Astrocyte (in vitro differentiated cells and primary cell): ENCODE measurements at regions not wholly inside any gene's neighbourhood (a gene's known extent, or its start where the extent isn't known, plus 50 kb on each side); places are given as distances from the start of the nearest gene placed in this dataset.

Source experiments
- DNase-seq: peaks from one replicate; pipeline ENCODE4 v3.0.0-alpha.2; 2010; ENCODE audit warnings: low read depth
- FAIRE-seq: peaks from 2 replicates; lab custom pipeline; 2011; peaks lifted over from hg19 to GRCh38; lab: Jason Lieb, UNC
- H2AFZ ChIP-seq: 2 replicates; pipeline ENCODE4 v1.6.0; 2012; ENCODE audit warnings: low read depth, low read length, inconsistent platforms
- H3K27ac ChIP-seq: 2 replicates; pipeline ENCODE4 v1.5.1; 2011; ENCODE audit warnings: low read depth, low read length, inconsistent platforms
- H3K27me3 ChIP-seq: 2 replicates; pipeline ENCODE4 v1.6.0; 2011; ENCODE audit warnings: low read length, inconsistent platforms; ENCODE audit not compliant: insufficient read depth
- H3K36me3 ChIP-seq: 2 replicates; pipeline ENCODE4 v1.5.1; 2011; ENCODE audit warnings: low read length, inconsistent platforms; ENCODE audit not compliant: insufficient read depth
- H3K4me1 ChIP-seq: 2 replicates; pipeline ENCODE4 v1.5.1; 2011; ENCODE audit warnings: low read length, inconsistent platforms; ENCODE audit not compliant: insufficient read depth
- H3K4me2 ChIP-seq: 2 replicates; pipeline ENCODE4 v1.6.0; 2012; ENCODE audit warnings: low read length, inconsistent platforms
- H3K4me3 ChIP-seq: 2 replicates; pipeline ENCODE4 v1.5.1; 2011; ENCODE audit warnings: low read depth, mild to moderate bottlenecking, low read length, inconsistent platforms; ENCODE audit not compliant: insufficient read depth
- H3K79me2 ChIP-seq: 2 replicates; pipeline ENCODE4 v1.6.0; 2012; ENCODE audit warnings: mild to moderate bottlenecking, low read length, inconsistent platforms; ENCODE audit not compliant: insufficient read depth
- H3K9ac ChIP-seq: 2 replicates; pipeline ENCODE4 v1.6.0; 2012; ENCODE audit warnings: mild to moderate bottlenecking, low read length, inconsistent platforms
- H3K9me3 ChIP-seq: 2 replicates; pipeline ENCODE4 v1.5.1; 2012; ENCODE audit warnings: low read depth, mild to moderate bottlenecking, low read length, inconsistent platforms; ENCODE audit not compliant: insufficient read depth
- H4K20me1 ChIP-seq: 2 replicates; pipeline ENCODE4 v1.6.0; 2012; ENCODE audit warnings: low read length, inconsistent platforms; ENCODE audit not compliant: insufficient read depth
- H3K27ac Mint-ChIP-seq: one replicate; pipeline ENCODE4 v1.8.0; 2021; ENCODE audit warnings: mild to moderate bottlenecking, mixed read lengths; ENCODE audit not compliant: unreplicated experiment
- H3K27me3 Mint-ChIP-seq: one replicate; pipeline ENCODE4 v1.8.0; 2021; ENCODE audit warnings: low read depth, mixed read lengths; ENCODE audit not compliant: unreplicated experiment
- H3K36me3 Mint-ChIP-seq: one replicate; pipeline ENCODE4 v1.8.0; 2021; ENCODE audit warnings: low read depth, mixed read lengths; ENCODE audit not compliant: unreplicated experiment
- H3K4me1 Mint-ChIP-seq: one replicate; pipeline ENCODE4 v1.8.0; 2021; ENCODE audit warnings: low read depth, mixed read lengths; ENCODE audit not compliant: unreplicated experiment
- H3K4me3 Mint-ChIP-seq: one replicate; pipeline ENCODE4 v1.8.0; 2021; ENCODE audit warnings: mild to moderate bottlenecking, moderate library complexity, mixed read lengths; ENCODE audit not compliant: unreplicated experiment
- H3K9me3 Mint-ChIP-seq: one replicate; pipeline ENCODE4 v1.8.0; 2021; ENCODE audit warnings: mild to moderate bottlenecking, mixed read lengths; ENCODE audit not compliant: unreplicated experiment
- EZH2 ChIP-seq: IDR thresholded peaks from 2 replicates; pipeline ENCODE4 v1.6.1; 2012; ENCODE audit warnings: mild to moderate bottlenecking, low read length, inconsistent platforms; ENCODE audit not compliant: insufficient read depth
- TF ChIP-seq, protein P1 (sequence below): IDR thresholded peaks from 2 replicates; pipeline ENCODE4 v1.5.1; 2011; ENCODE audit warnings: low read depth, mild to moderate bottlenecking, inconsistent platforms, low read length, moderate library complexity; ENCODE audit not compliant: insufficient read depth

DNA sequence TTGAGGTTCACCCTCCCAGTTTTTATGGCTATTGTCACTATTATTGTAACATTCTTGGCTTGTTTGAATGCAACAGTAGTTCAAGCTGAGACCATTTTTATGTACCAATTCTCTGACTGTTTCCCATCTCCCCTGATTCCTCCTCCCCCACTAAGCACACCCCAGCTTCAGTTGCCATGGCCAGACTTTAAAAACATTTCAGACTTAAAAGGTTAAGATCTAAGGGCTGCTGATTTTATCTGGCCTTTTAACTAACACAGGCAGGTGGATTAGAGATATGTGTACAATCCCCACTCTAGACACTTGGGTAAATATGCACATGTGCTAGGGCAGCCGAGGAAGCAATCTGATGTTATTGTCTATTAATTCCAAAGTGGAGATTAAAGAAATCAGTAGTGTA is 386.3 kb upstream of the NR2F2 start:
- H3K27ac ChIP-seq, result no peak overlapping the region
- H3K4me3 ChIP-seq, result no peak overlapping the region
- FAIRE-seq (no peak), DNase-seq (no peak)
- no peaks in the 10 kb centered on the region for H3K27me3 ChIP-seq
- H3K36me3 ChIP-seq, result no peaks in the 10 kb centered on the region
- no peaks in the 10 kb centered on the region for H3K4me1 ChIP-seq
- no peak overlapping the region for H3K4me2 ChIP-seq
- H3K27ac Mint-ChIP-seq, result no peak overlapping the region
- H3K79me2 ChIP-seq, result no peaks in the 10 kb centered on the region
- no peak for TF ChIP-seq EZH2
- TF ChIP-seq, protein P1, sequence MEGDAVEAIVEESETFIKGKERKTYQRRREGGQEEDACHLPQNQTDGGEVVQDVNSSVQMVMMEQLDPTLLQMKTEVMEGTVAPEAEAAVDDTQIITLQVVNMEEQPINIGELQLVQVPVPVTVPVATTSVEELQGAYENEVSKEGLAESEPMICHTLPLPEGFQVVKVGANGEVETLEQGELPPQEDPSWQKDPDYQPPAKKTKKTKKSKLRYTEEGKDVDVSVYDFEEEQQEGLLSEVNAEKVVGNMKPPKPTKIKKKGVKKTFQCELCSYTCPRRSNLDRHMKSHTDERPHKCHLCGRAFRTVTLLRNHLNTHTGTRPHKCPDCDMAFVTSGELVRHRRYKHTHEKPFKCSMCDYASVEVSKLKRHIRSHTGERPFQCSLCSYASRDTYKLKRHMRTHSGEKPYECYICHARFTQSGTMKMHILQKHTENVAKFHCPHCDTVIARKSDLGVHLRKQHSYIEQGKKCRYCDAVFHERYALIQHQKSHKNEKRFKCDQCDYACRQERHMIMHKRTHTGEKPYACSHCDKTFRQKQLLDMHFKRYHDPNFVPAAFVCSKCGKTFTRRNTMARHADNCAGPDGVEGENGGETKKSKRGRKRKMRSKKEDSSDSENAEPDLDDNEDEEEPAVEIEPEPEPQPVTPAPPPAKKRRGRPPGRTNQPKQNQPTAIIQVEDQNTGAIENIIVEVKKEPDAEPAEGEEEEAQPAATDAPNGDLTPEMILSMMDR, result no peak
- no peaks in the 10 kb centered on the region for H3K4me1 Mint-ChIP-seq
- H3K9me3 Mint-ChIP-seq, result no peaks in the 10 kb centered on the region
- H3K27me3 Mint-ChIP-seq, result peaks cover 2% of the 10 kb centered on the region
- H3K9ac ChIP-seq, result no peak overlapping the region
- no peaks in the 10 kb centered on the region for H3K36me3 Mint-ChIP-seq
- H2AFZ ChIP-seq, result no peak overlapping the region
- no peak overlapping the region for H3K4me3 Mint-ChIP-seq
- H4K20me1 ChIP-seq, result no peaks in the 10 kb centered on the region
- no peaks in the 10 kb centered on the region for H3K9me3 ChIP-seq

DNA sequence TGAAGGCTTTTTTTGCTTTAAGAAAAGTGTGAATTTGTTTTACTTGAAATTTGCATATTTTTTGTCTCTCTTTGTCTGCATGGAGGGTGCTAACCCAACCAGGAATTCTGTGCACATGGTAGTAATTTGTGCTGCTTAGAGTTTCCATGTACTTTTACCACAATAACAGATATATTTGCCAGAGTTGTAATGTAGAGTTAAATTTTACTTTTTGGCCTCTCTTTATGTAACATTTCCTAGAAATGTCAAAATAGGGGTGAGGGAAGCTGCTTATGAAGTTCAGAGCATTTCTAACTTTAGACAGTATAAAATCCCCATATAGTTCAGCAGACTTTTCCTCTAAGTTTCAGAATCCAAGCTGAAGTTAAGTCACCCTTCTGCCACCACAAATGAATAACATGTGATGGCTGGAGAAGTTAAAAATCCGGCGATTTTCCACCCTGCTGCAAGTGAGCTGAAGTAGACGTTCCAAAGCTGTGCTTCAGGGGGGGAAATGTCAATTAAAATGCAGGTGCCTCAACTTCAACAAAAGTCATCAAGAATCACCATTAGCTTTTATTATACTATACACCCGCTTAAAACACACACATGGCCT is 385.7 kb upstream of the NR2F2 start:
- no peak overlapping the region for H3K4me3 Mint-ChIP-seq
- no peaks in the 10 kb centered on the region for H3K4me1 Mint-ChIP-seq
- Histone ChIP-seq H3K79me2 (no peaks in the 10 kb centered on the region), H3K4me2 (no peak overlapping the region), H3K4me1 (no peaks in the 10 kb centered on the region), H3K36me3 (no peaks in the 10 kb centered on the region), H3K9me3 (no peaks in the 10 kb centered on the region), H3K27me3 (no peaks in the 10 kb centered on the region), H3K27ac (no peak overlapping the region), H2AFZ (no peak overlapping the region), H3K4me3 (no peak overlapping the region), H4K20me1 (no peaks in the 10 kb centered on the region), H3K9ac (no peak overlapping the region)
- no peaks in the 10 kb centered on the region for H3K9me3 Mint-ChIP-seq
- H3K36me3 Mint-ChIP-seq, result no peaks in the 10 kb centered on the region
- DNase-seq, result no peak
- H3K27ac Mint-ChIP-seq, result no peak overlapping the region
- FAIRE-seq, result no peak
- no peak for TF ChIP-seq EZH2
- TF ChIP-seq, protein P1, result no peak
- H3K27me3 Mint-ChIP-seq, result peaks cover 2% of the 10 kb centered on the region

DNA sequence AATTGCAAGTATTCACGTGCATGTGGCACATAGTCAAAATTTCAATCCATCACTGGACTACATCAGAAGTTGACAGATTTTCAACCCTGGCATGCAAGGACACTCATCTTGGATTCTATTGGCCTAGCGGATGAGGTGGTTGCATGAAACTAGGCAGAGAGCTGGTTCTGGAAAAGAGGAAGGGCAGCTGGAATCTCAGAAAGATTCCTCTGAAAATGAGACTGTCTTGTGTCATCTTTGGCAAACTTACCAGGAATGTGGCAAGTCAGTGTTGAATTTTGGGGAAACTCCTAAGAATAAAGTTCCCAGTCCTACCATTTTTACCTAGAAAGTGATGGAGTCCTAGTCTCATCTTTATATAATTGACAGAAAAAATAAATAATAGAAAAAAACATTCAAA is 384.3 kb upstream of the NR2F2 start:
- no peak for DNase-seq
- no peaks in the 10 kb centered on the region for H4K20me1 ChIP-seq
- H3K9ac ChIP-seq, result no peak overlapping the region
- no peaks in the 10 kb centered on the region for H3K9me3 ChIP-seq
- H3K27ac ChIP-seq, result no peak overlapping the region
- H3K27me3 ChIP-seq, result no peaks in the 10 kb centered on the region
- H3K4me1 Mint-ChIP-seq, result no peaks in the 10 kb centered on the region
- no peaks in the 10 kb centered on the region for H3K36me3 ChIP-seq
- H3K27me3 Mint-ChIP-seq, result peaks cover 2% of the 10 kb centered on the region
- no peak overlapping the region for H3K4me3 Mint-ChIP-seq
- no peaks in the 10 kb centered on the region for H3K4me1 ChIP-seq
- no peaks in the 10 kb centered on the region for H3K9me3 Mint-ChIP-seq
- TF ChIP-seq, protein P1, result no peak
- TF ChIP-seq EZH2, result no peak
- H3K4me3 ChIP-seq, result no peak overlapping the region
- no peak for FAIRE-seq
- H2AFZ ChIP-seq, result no peak overlapping the region
- no peaks in the 10 kb centered on the region for H3K36me3 Mint-ChIP-seq
- H3K27ac Mint-ChIP-seq, result no peak overlapping the region
- no peaks in the 10 kb centered on the region for H3K79me2 ChIP-seq
- H3K4me2 ChIP-seq, result no peak overlapping the region
